Activated naive CD4-positive, alpha-beta T cell treated with Interleukin-2 at 50 U/mL for 16 hours (primary cell): ENCODE measurements at regions not wholly inside any gene's neighbourhood (a gene's known extent, or its start where the extent isn't known, plus 50 kb on each side); places are given as distances from the start of the nearest gene placed in this dataset.
"Not testable (repeated sequence)": the region's sequence is repeated elsewhere in the genome, so short reads cannot be mapped to it uniquely, and the experiment has no call there.

Source experiments
- DNase-seq: peaks from one replicate; pipeline ENCODE4 v3.0.0-alpha.2; 2020

GRCh38 chr2:128514555-128514955 lies 195.9 kb upstream of the HS6ST1 start:
- no peak for DNase-seq

GRCh38 chr2:128516938-128517337 lies 198.3 kb upstream of the HS6ST1 start:
- no peak for DNase-seq

GRCh38 chr2:128519028-128519427 lies 200.4 kb upstream of the HS6ST1 start:
- not testable (repeated sequence) for DNase-seq

- DNase-seq = no peak
Measured at GRCh38 chr2:128519517-128520215, 201.0 kb upstream of the HS6ST1 start.

GRCh38 chr2:128520340-128520739 lies 201.7 kb upstream of the HS6ST1 start:
- no peak for DNase-seq

- peak; percentile 5 for DNase-seq
Measured at GRCh38 chr2:128520791-128521190, 202.1 kb upstream of the HS6ST1 start.

GRCh38 chr2:128521482-128521881 lies 202.8 kb upstream of the HS6ST1 start:
- no peak for DNase-seq

GRCh38 chr2:128522829-128523228 lies 204.2 kb upstream of the HS6ST1 start:
- DNase-seq = no peak

GRCh38 chr2:128523457-128523856 lies 204.8 kb upstream of the HS6ST1 start:
- no peak for DNase-seq

GRCh38 chr2:128524183-128524582 lies 205.5 kb upstream of the HS6ST1 start:
- no peak for DNase-seq

- no peak for DNase-seq
Measured at GRCh38 chr2:128525653-128526052, 207.0 kb upstream of the HS6ST1 start.

- no peak for DNase-seq
Measured at GRCh38 chr2:128526455-128526976, 207.8 kb upstream of the HS6ST1 start.

- no peak for DNase-seq
Measured at GRCh38 chr2:128528133-128528532, 209.5 kb upstream of the HS6ST1 start.

- DNase-seq = no peak
Measured at GRCh38 chr2:128530025-128530573, 211.4 kb upstream of the HS6ST1 start.

GRCh38 chr2:128531856-128532255 lies 213.2 kb upstream of the HS6ST1 start:
- no peak for DNase-seq

- DNase-seq = no peak
Measured at GRCh38 chr2:128533101-128533500, 214.4 kb upstream of the HS6ST1 start.

- DNase-seq = no peak
Measured at GRCh38 chr2:128534688-128535392, 216.2 kb upstream of the HS6ST1 start.

- no peak for DNase-seq
Measured at GRCh38 chr2:128535953-128536352, 217.3 kb upstream of the HS6ST1 start.

- DNase-seq = no peak
Measured at GRCh38 chr2:128536925-128537620, 218.4 kb upstream of the HS6ST1 start.

- DNase-seq = no peak
Measured at GRCh38 chr2:128537646-128538045, 219.0 kb upstream of the HS6ST1 start.

- DNase-seq = no peak
Measured at GRCh38 chr2:128538396-128538795, 219.7 kb upstream of the HS6ST1 start.

- DNase-seq = no peak
Measured at GRCh38 chr2:128540670-128541069, 222.0 kb upstream of the HS6ST1 start.

GRCh38 chr2:128541448-128541847 lies 222.8 kb upstream of the HS6ST1 start:
- no peak for DNase-seq
